Parathyroid adenoma (tissue), 2 donors: ENCODE measurements at regions not wholly inside any gene's neighbourhood (a gene's known extent, or its start where the extent isn't known, plus 50 kb on each side); places are given as distances from the start of the nearest gene placed in this dataset.

ENCODE experiments used
- H2AFZ ChIP-seq: fragments of 300-600 bp; sonication (generic); one replicate; pipeline ENCODE4 v1.7.0; 2017; ENCODE audit warnings: antibody characterized with exemption, mild to moderate bottlenecking
- H3K27ac ChIP-seq: fragments of 300-600 bp; sonication (generic); one replicate; pipeline ENCODE4 v1.7.0; 2017
- H3K27me3 ChIP-seq: fragments of 300-600 bp; sonication (generic); one replicate; pipeline ENCODE4 v1.7.0; 2017; ENCODE audit warnings: low read length; ENCODE audit not compliant: control insufficient read depth, insufficient read depth
- H3K36me3 ChIP-seq: fragments of 300-600 bp; sonication (generic); one replicate; pipeline ENCODE4 v1.7.0; 2017; ENCODE audit warnings: low read length; ENCODE audit not compliant: control insufficient read depth, insufficient read depth
- H3K4me1 ChIP-seq: fragments of 300-600 bp; sonication (generic); one replicate; pipeline ENCODE4 v1.7.0; 2017; ENCODE audit warnings: control low read depth
- H3K4me2 ChIP-seq: fragments of 300-600 bp; sonication (generic); one replicate; pipeline ENCODE4 v1.7.0; 2017; ENCODE audit warnings: low read length
- H3K4me3 ChIP-seq: fragments of 300-600 bp; sonication (generic); one replicate; pipeline ENCODE4 v1.7.0; 2017; ENCODE audit warnings: low read depth, low read length
- H3K79me2 ChIP-seq: fragments of 300-600 bp; sonication (generic); one replicate; pipeline ENCODE4 v1.7.0; 2017; ENCODE audit warnings: control low read depth
- H3K9ac ChIP-seq: fragments of 300-600 bp; sonication (generic); one replicate; pipeline ENCODE4 v1.7.0; 2017; ENCODE audit warnings: mild to moderate bottlenecking
- H3K9me3 ChIP-seq: fragments of 300-600 bp; sonication (generic); one replicate; pipeline ENCODE4 v1.7.0; 2017; ENCODE audit warnings: low read length; ENCODE audit not compliant: control insufficient read depth
- CTCF ChIP-seq: fragments of 300-600 bp; sonication (generic); IDR thresholded peaks from one replicate; pipeline ENCODE4 v1.7.0; 2017; ENCODE audit warnings: antibody characterized with exemption, mild to moderate bottlenecking
- donor health status: primary hyperparathyroidism.

- no peaks in the 10 kb centered on the region for H3K4me1 ChIP-seq
- H3K4me2 ChIP-seq: no peak overlapping the region
- no peaks in the 10 kb centered on the region for H3K79me2 ChIP-seq
- H3K36me3 ChIP-seq: no peaks in the 10 kb centered on the region
- no peak overlapping the region for H2AFZ ChIP-seq
- no peak overlapping the region for H3K9ac ChIP-seq
- TF ChIP-seq CTCF: no peak
- no peak overlapping the region for H3K4me3 ChIP-seq
- no peak overlapping the region for H3K27ac ChIP-seq
- no peaks in the 10 kb centered on the region for H3K9me3 ChIP-seq
- H3K27me3 ChIP-seq: no peaks in the 10 kb centered on the region
Observed at GRCh38 chr11:115745610-115746512, 241.6 kb upstream of the CADM1 start.

DNA sequence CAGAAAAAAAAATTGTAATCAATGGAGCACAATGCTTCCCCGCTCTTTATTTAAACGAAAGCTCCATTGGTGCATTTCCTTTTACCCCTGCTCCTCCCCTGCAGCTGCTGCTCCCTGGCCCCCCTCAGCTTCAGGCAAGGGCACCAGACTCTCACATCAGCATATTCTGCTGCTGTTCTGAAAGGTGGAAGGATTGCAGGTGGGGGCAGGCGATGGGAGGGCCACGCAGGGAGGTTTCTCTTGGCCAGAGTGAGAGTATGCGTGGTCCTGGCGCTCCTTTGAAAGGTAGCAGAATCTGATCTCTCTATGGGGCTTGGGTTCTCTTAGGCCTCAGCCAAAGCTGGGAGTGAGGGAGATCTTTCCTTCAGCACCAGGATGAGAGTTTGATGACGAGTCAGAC is 240.9 kb upstream of the CADM1 start:
- no peaks in the 10 kb centered on the region for H3K36me3 ChIP-seq
- TF ChIP-seq CTCF: no peak
- H3K4me3 ChIP-seq: no peak overlapping the region
- H3K79me2 ChIP-seq: no peaks in the 10 kb centered on the region
- no peak overlapping the region for H3K4me2 ChIP-seq
- H2AFZ ChIP-seq: no peak overlapping the region
- no peak overlapping the region for H3K9ac ChIP-seq
- no peaks in the 10 kb centered on the region for H3K4me1 ChIP-seq
- H3K27ac ChIP-seq: no peak overlapping the region
- H3K9me3 ChIP-seq: no peaks in the 10 kb centered on the region
- no peaks in the 10 kb centered on the region for H3K27me3 ChIP-seq

GRCh38 chr11:115743719-115744118 is 239.5 kb upstream of the CADM1 start:
- Histone ChIP-seq H3K79me2 (no peaks in the 10 kb centered on the region), H3K4me3 (no peak overlapping the region), H3K9me3 (no peaks in the 10 kb centered on the region), H3K4me2 (no peak overlapping the region), H3K27me3 (no peaks in the 10 kb centered on the region), H3K27ac (no peak overlapping the region), H3K36me3 (no peaks in the 10 kb centered on the region), H2AFZ (no peak overlapping the region), H3K9ac (no peak overlapping the region), H3K4me1 (no peaks in the 10 kb centered on the region)
- no peak for TF ChIP-seq CTCF

DNA sequence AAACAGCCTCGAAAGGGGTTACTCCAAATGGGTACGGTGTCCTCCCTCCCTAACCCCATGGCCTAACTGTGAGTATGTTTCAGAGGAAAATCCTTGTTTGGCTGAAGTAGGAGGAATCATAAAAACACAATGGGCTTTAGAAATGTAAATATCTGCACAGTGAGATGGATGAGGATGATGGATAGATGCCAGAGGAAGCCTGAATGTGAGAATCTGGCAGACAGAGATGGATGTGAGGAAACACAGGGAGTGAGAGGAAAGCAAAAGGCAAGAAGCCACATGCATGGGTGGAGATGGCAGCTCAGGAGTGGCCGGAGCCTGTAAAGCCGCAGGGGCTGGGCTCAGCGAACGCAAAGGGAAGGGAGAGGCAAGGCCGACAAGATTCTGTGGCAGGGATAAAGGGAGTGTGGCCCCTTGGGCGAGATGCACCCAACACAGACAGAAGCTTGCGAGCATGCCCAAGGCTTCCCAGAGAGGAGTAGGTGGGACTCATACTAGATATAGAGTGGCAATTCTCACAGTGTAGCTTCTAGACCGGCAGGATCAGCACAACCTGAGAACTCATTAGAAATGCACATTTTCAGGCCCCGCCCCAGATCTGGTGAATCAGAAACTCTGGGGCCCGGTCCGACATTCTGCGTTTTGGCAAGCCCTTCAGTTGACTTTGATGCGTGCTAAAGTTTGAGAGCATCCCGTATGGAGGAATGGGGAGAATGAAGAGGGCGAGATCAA is 237.3 kb upstream of the CADM1 start:
- Histone ChIP-seq H3K4me1 (no peaks in the 10 kb centered on the region), H2AFZ (no peak overlapping the region), H3K4me2 (no peak overlapping the region), H3K9ac (no peak overlapping the region), H3K27me3 (no peaks in the 10 kb centered on the region), H3K79me2 (no peaks in the 10 kb centered on the region), H3K9me3 (no peaks in the 10 kb centered on the region), H3K36me3 (no peaks in the 10 kb centered on the region), H3K27ac (no peak overlapping the region), H3K4me3 (no peak overlapping the region)
- no peak for TF ChIP-seq CTCF
